ENCODE measurements at regions not wholly inside any gene's neighbourhood (a gene's known extent, or its start where the extent isn't known, plus 50 kb on each side); places are given as distances from the start of the nearest gene placed in this dataset.

GRCh38 chr5:112097768-112098167, 321.3 kb downstream of the EPB41L4A start:
- no peak for TF ChIP-seq CTCF (IDR thresholded peaks at IDR 0.05; ENCODE audit: low read length)
- no peak for TF ChIP-seq EZH2 (optimal IDR thresholded peaks at IDR 0.05; ENCODE audit: low read depth, low read length)
- no peak for TF ChIP-seq EZH2phosphoT487 (IDR thresholded peaks at IDR 0.05; ENCODE audit: low read length)

All from MM.1S (cell line).